Esophagus squamous epithelium (tissue), 4 donors: ENCODE measurements at regions not wholly inside any gene's neighbourhood (a gene's known extent, or its start where the extent isn't known, plus 50 kb on each side); places are given as distances from the start of the nearest gene placed in this dataset.
"Not testable (repeated sequence)": the region's sequence is repeated elsewhere in the genome, so short reads cannot be mapped to it uniquely, and the experiment has no call there.

Experiments
- CTCF ChIP-seq, 6 experiments: fragments of 450-650 bp in 4 of 6; fragments of 200-600 bp in 2 of 6; sonication (generic) in 2 of 6; IDR thresholded peaks; one replicate each; pipeline ENCODE4 v1.5.1; 2016 to 2019; ENCODE audit warnings: antibody characterized with exemption in 6 of 6, mild to moderate bottlenecking in 4 of 6, moderate library complexity in 4 of 6
- POLR2A ChIP-seq, 4 donors: fragments of 450-650 bp; IDR thresholded peaks; one replicate each; pipeline ENCODE4 v1.6.1; 2017; ENCODE audit warnings: antibody characterized with exemption in 4 of 4, mild to moderate bottlenecking in 4 of 4, moderate library complexity in 3 of 4

DNA sequence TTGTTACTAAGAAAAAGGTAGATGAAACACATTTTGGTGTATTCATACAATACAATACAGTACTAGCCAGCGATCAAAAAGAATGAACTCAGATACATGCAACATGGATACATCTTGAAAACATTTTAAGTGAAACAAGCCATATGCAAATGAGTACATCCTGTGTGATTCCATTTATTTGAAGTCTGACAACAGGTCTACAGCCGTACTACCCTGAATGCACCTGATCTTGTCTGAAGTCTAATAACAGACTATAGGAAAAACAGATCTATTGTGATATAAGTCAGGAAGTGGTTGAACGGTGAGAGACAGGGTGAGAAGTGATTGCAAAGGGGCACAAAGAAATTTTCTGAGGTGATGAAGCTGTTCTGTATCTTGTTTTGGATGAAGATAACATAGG is 146.9 kb downstream of the NBPF8 start:
- TF ChIP-seq CTCF, POLR2A (IDR thresholded peaks at IDR 0.05): not testable (repeated sequence)
